Hepatocyte (in vitro differentiated cells): ENCODE measurements at regions not wholly inside any gene's neighbourhood (a gene's known extent, or its start where the extent isn't known, plus 50 kb on each side); places are given as distances from the start of the nearest gene placed in this dataset.

Experiments used
- DNase-seq: peaks from one replicate; pipeline ENCODE4 v3.0.0-alpha.2; 2016; ENCODE audit warnings: low spot score
- H2AFZ ChIP-seq: fragments of 200-600 bp; sonication (generic); 2 replicates; pipeline ENCODE4 v1.6.0; 2016; ENCODE audit warnings: antibody characterized with exemption, mild to moderate bottlenecking
- H3K27ac ChIP-seq: fragments of 200-600 bp; sonication (generic); 2 replicates; pipeline ENCODE4 v1.5.1; 2016; ENCODE audit warnings: mild to moderate bottlenecking
- H3K27me3 ChIP-seq: fragments of 200-600 bp; sonication (generic); 2 replicates; pipeline ENCODE4 v1.6.1; 2016
- H3K36me3 ChIP-seq: fragments of 200-600 bp; sonication (generic); replicated peaks from 2 replicates; pipeline ENCODE4 v1.5.1; 2016; ENCODE audit warnings: low read depth; ENCODE audit not compliant: insufficient read depth
- H3K4me1 ChIP-seq: fragments of 200-600 bp; sonication (generic); 2 replicates; pipeline ENCODE4 v1.5.1; 2016; ENCODE audit warnings: mild to moderate bottlenecking, moderate library complexity; ENCODE audit not compliant: insufficient read depth
- H3K4me2 ChIP-seq: fragments of 200-600 bp; sonication (generic); 2 replicates; pipeline ENCODE4 v1.6.0; 2016
- H3K4me3 ChIP-seq: fragments of 200-600 bp; sonication (generic); 2 replicates; pipeline ENCODE4 v1.5.1; 2016; ENCODE audit warnings: mild to moderate bottlenecking
- H3K79me2 ChIP-seq: fragments of 200-600 bp; sonication (generic); 2 replicates; pipeline ENCODE4 v1.6.0; 2017; ENCODE audit warnings: mild to moderate bottlenecking
- H3K9me2 ChIP-seq: fragments of 200-600 bp; sonication (generic); replicated peaks from 2 replicates; pipeline ENCODE4 v1.6.0; 2017; ENCODE audit warnings: mild to moderate bottlenecking; ENCODE audit not compliant: insufficient read depth
- H3K9me3 ChIP-seq: fragments of 200-600 bp; sonication (generic); 2 replicates; pipeline ENCODE4 v1.5.1; 2016; ENCODE audit warnings: low read depth, mild to moderate bottlenecking
- H4K20me1 ChIP-seq: fragments of 200-600 bp; sonication (generic); 2 replicates; pipeline ENCODE4 v1.6.0; 2016; ENCODE audit warnings: mild to moderate bottlenecking; ENCODE audit not compliant: insufficient read depth, poor library complexity, severe bottlenecking
- CTCF ChIP-seq: fragments of 200-600 bp; sonication (generic); IDR thresholded peaks from 2 replicates; pipeline ENCODE4 v1.5.1; 2016; ENCODE audit warnings: antibody characterized with exemption, mild to moderate bottlenecking; ENCODE audit not compliant: poor library complexity
- EZH2 ChIP-seq: fragments of 200-600 bp; sonication (generic); IDR thresholded peaks from 2 replicates; pipeline ENCODE4 v1.6.1; 2016; ENCODE audit warnings: antibody characterized with exemption, mild to moderate bottlenecking, borderline replicate concordance
- EZH2phosphoT487 ChIP-seq: fragments of 200-600 bp; sonication (generic); IDR thresholded peaks from one replicate; pipeline ENCODE4 v1.6.1; 2018; ENCODE audit warnings: antibody characterized with exemption, mild to moderate bottlenecking, low read depth, moderate library complexity; ENCODE audit not compliant: unreplicated experiment, severe bottlenecking
- WGBS: methylation state at CpG from one replicate; pipeline ENCODE4 v1.1.6; 2016; ENCODE audit warnings: low lambda C conversion rate; ENCODE audit errors: missing lambda C conversion rate; 5-methylcytosine and 5-hydroxymethylcytosine counted together

- no peaks in the 10 kb centered on the region for H3K4me1 ChIP-seq
- H3K27me3 ChIP-seq, result no peaks in the 10 kb centered on the region
- no peaks in the 10 kb centered on the region for H3K79me2 ChIP-seq
- TF ChIP-seq EZH2phosphoT487 (no peak), EZH2 (no peak), CTCF (no peak)
- 100% methylated on average over 1 of the region's 1 CpG for WGBS
- peak overlapping the region; percentile 33 for H3K27ac ChIP-seq
- no peaks in the 10 kb centered on the region for H3K9me2 ChIP-seq
- peak; percentile 26 for DNase-seq
- no peaks in the 10 kb centered on the region for H4K20me1 ChIP-seq
- no peak overlapping the region for H2AFZ ChIP-seq
- no peak overlapping the region for H3K4me2 ChIP-seq
- H3K36me3 ChIP-seq, result no peaks in the 10 kb centered on the region
- no peak overlapping the region for H3K4me3 ChIP-seq
- no peaks in the 10 kb centered on the region for H3K9me3 ChIP-seq
Measured at GRCh38 chr18:53796040-53796729, 428.3 kb downstream of the MBD2 start.

GRCh38 chr18:53795610-53796009, 428.9 kb downstream of the MBD2 start:
- H3K9me3 ChIP-seq, result no peaks in the 10 kb centered on the region
- DNase-seq, result no peak
- no peak overlapping the region for H2AFZ ChIP-seq
- no peaks in the 10 kb centered on the region for H3K36me3 ChIP-seq
- no peak for TF ChIP-seq EZH2phosphoT487
- no peak for TF ChIP-seq CTCF
- TF ChIP-seq EZH2, result no peak
- H3K79me2 ChIP-seq, result no peaks in the 10 kb centered on the region
- no peaks in the 10 kb centered on the region for H3K27me3 ChIP-seq
- no peaks in the 10 kb centered on the region for H4K20me1 ChIP-seq
- H3K9me2 ChIP-seq, result no peaks in the 10 kb centered on the region
- H3K4me1 ChIP-seq, result no peaks in the 10 kb centered on the region
- peak overlapping the region; percentile 33 for H3K27ac ChIP-seq
- no peak overlapping the region for H3K4me2 ChIP-seq
- no peak overlapping the region for H3K4me3 ChIP-seq

- Histone ChIP-seq H3K36me3 (no peaks in the 10 kb centered on the region), H3K4me2 (no peak overlapping the region), H4K20me1 (no peaks in the 10 kb centered on the region), H3K9me2 (no peaks in the 10 kb centered on the region), H3K27ac (no peak overlapping the region), H3K4me1 (peaks cover 2% of the 10 kb centered on the region), H3K4me3 (no peak overlapping the region), H2AFZ (no peak overlapping the region), H3K79me2 (no peaks in the 10 kb centered on the region), H3K9me3 (no peaks in the 10 kb centered on the region), H3K27me3 (no peaks in the 10 kb centered on the region)
- no peak for DNase-seq
- no peak for TF ChIP-seq EZH2
- TF ChIP-seq CTCF, result no peak
- no peak for TF ChIP-seq EZH2phosphoT487
- 81% methylated on average over 3 of the region's 3 CpGs for WGBS
Measured at GRCh38 chr18:53795061-53795460, 429.4 kb downstream of the MBD2 start.

GRCh38 chr18:53792762-53793161, 431.7 kb downstream of the MBD2 start:
- no peak overlapping the region for H3K4me2 ChIP-seq
- no peak overlapping the region for H2AFZ ChIP-seq
- H3K27ac ChIP-seq, result no peak overlapping the region

More at GRCh38 chr18:53792762-53793161, 431.7 kb downstream of the MBD2 start:
- Histone ChIP-seq H3K36me3 (no peaks in the 10 kb centered on the region), H3K4me1 (peaks cover 5% of the 10 kb centered on the region), H4K20me1 (no peaks in the 10 kb centered on the region), H3K4me3 (no peak overlapping the region), H3K27me3 (no peaks in the 10 kb centered on the region), H3K79me2 (no peaks in the 10 kb centered on the region), H3K9me3 (no peaks in the 10 kb centered on the region), H3K9me2 (no peaks in the 10 kb centered on the region)
- TF ChIP-seq CTCF, result no peak
- no peak for TF ChIP-seq EZH2
- no peak for TF ChIP-seq EZH2phosphoT487
- no peak for DNase-seq
- 87% methylated on average over 4 of the region's 4 CpGs for whole genome bisulfite sequencing
